ENCODE measurements at regions not wholly inside any gene's neighbourhood (a gene's known extent, or its start where the extent isn't known, plus 50 kb on each side); places are given as distances from the start of the nearest gene placed in this dataset.

DNA sequence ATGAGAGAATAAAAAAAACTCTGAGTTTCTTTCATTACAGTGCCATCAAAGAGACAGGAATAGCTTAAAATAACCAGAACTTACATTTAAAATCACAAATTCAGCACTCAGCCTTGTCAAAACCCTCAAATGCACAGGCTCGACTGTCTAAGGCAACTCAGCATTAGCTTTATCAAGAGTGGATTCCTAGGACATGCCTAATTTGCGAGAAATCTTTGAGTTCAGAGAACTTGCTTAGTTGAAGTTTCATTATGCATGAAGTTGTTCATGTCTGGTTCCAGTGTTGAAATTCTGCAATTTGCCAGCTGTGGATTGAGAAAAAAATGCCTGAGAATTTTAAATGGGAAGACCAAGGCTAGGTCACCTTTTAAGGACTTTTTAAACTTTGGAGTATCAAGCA, 151.1 kb downstream of the LRRC70 start:
- Histone ChIP-seq H3K9ac (ENCODE audit: control insufficient read depth, insufficient read depth, low read length) (no peak overlapping the region), H3K36me3 (ENCODE audit: control insufficient read depth in 2 of 2, insufficient read depth in 2 of 2, low read length in 1 of 2) (no peaks in the 10 kb centered on the region), H2AFZ (ENCODE audit: control insufficient read depth, low read depth, low read length) (no peak overlapping the region), H3K27ac (ENCODE audit: control insufficient read depth, insufficient read depth) (no peak overlapping the region), H3K27me3 (replicated peaks in 1 of 2; ENCODE audit: control insufficient read depth in 2 of 2, insufficient read depth in 2 of 2, low read length in 1 of 2) (no peaks in the 10 kb centered on the region), H3K4me1 (ENCODE audit: control insufficient read depth, insufficient read depth, low read length) (no peaks in the 10 kb centered on the region), H3K9me3 (replicated peaks; ENCODE audit: control insufficient read depth, insufficient read depth, low read length) (no peaks in the 10 kb centered on the region), H4K20me1 (ENCODE audit: control insufficient read depth, insufficient read depth) (no peaks in the 10 kb centered on the region), H3K4me2 (ENCODE audit: control insufficient read depth, insufficient read depth) (no peak overlapping the region), H3K79me2 (ENCODE audit: control insufficient read depth, insufficient read depth, low read length) (no peaks in the 10 kb centered on the region), H3K4me3 (no peak overlapping the region)
- WGBS (ENCODE audit: insufficient coverage, insufficient replicate concordance, low lambda C conversion rate, missing lambda C conversion rate): 28% methylated on average over 2 of the region's 2 CpGs
- ChIA-PET RAD21 (ENCODE audit: unreplicated experiment) (no interaction called here), CTCF (no interaction called here), SMC1A (ENCODE audit: uncharacterized antibody, unreplicated experiment) (interaction anchor here (0.7 to 4.8 kb wide), 4 partner anchors 9 to 143 kb away, joined by 5 to 30 read pairs (median 6); no protein-coding TSS in a partner anchor), POLR2A (no interaction called here)
- in situ Hi-C loops (cut with MboI): no loop called here
- BruUV-seq (replicated peaks): no TSS peak
- ATAC-seq (no peak), DNase-seq (ENCODE audit: low read depth, low spot score) (no peak), FAIRE-seq (no peak)
- intact Hi-C loops (cut with micrococcal nuclease; ENCODE audit: unreplicated experiment): no loop called here
- TF ChIP-seq LARP7 (IDR thresholded peaks at IDR 0.05) (no peak), MTA2 (IDR thresholded peaks at IDR 0.05; ENCODE audit: low read depth) (no peak)

GRCh38 chr5:62727861-62728260, 149.2 kb downstream of the LRRC70 start:
- ChIA-PET SMC1A (ENCODE audit: uncharacterized antibody, unreplicated experiment) (interaction anchor here (4.8 kb wide), 1 partner anchor 8 kb away, joined by 30 read pairs; no protein-coding TSS in a partner anchor), POLR2A (interaction anchor here (0.5 to 0.9 kb wide), 2 partner anchors 9 to 879 kb away, joined by 3 to 4 read pairs; no protein-coding TSS in a partner anchor), RAD21 (ENCODE audit: unreplicated experiment) (no interaction called here), CTCF (interaction anchor here (1.2 kb wide), 1 partner anchor 9 kb away, joined by 3 read pairs; no protein-coding TSS in a partner anchor)
- Histone ChIP-seq H2AFZ (ENCODE audit: control insufficient read depth, low read depth, low read length) (no peak overlapping the region), H3K4me1 (ENCODE audit: control insufficient read depth, insufficient read depth, low read length) (no peaks in the 10 kb centered on the region), H3K9me3 (replicated peaks; ENCODE audit: control insufficient read depth, insufficient read depth, low read length) (no peaks in the 10 kb centered on the region), H4K20me1 (ENCODE audit: control insufficient read depth, insufficient read depth) (no peaks in the 10 kb centered on the region), H3K4me3 (no peak overlapping the region), H3K4me2 (ENCODE audit: control insufficient read depth, insufficient read depth) (no peak overlapping the region), H3K9ac (ENCODE audit: control insufficient read depth, insufficient read depth, low read length) (no peak overlapping the region), H3K27me3 (replicated peaks in 1 of 2; ENCODE audit: control insufficient read depth in 2 of 2, insufficient read depth in 2 of 2, low read length in 1 of 2) (no peaks in the 10 kb centered on the region), H3K79me2 (ENCODE audit: control insufficient read depth, insufficient read depth, low read length) (no peaks in the 10 kb centered on the region), H3K27ac (ENCODE audit: control insufficient read depth, insufficient read depth) (no peak overlapping the region), H3K36me3 (ENCODE audit: control insufficient read depth in 2 of 2, insufficient read depth in 2 of 2, low read length in 1 of 2) (no peaks in the 10 kb centered on the region)
- ATAC-seq: no peak
- no peak for FAIRE-seq
- TF ChIP-seq PAX5 (IDR thresholded peaks at IDR 0.05; ENCODE audit: borderline replicate concordance, low read depth, low read length) (no peak), ZBED1 (IDR thresholded peaks at IDR 0.05; ENCODE audit: borderline replicate concordance) (no peak), NR2C1 (IDR thresholded peaks at IDR 0.05) (no peak), RFX5 (IDR thresholded peaks at IDR 0.05; ENCODE audit: low read depth, low read length) (no peak), IKZF1 (conservative IDR thresholded peaks at IDR 0.05) (no peak)
- 3% methylated on average over 2 of the region's 2 CpGs for WGBS (ENCODE audit: insufficient coverage, insufficient replicate concordance, low lambda C conversion rate, missing lambda C conversion rate)
- intact Hi-C loops (cut with micrococcal nuclease; ENCODE audit: unreplicated experiment) (no loop called here), in situ Hi-C loops (cut with MboI) (no loop called here)
- no TSS peak for BruUV-seq (replicated peaks)
- DNase-seq (ENCODE audit: low read depth, low spot score): no peak

All from GM12878 (cell line).